T-helper 1 cell treated with Interleukin-12 subunit alpha and Interleukin-12 subunit beta and Interleukin-4 antibody, amounts not matched to agents 30 μg/mL and 1 μg/mL, for 36 hours (primary cell): ENCODE measurements at regions not wholly inside any gene's neighbourhood (a gene's known extent, or its start where the extent isn't known, plus 50 kb on each side); places are given as distances from the start of the nearest gene placed in this dataset.

Experiments
- H3K27ac Mint-ChIP-seq: one replicate; pipeline ENCODE4 v1.8.0; 2021; ENCODE audit warnings: mild to moderate bottlenecking, mixed read lengths
- H3K27me3 Mint-ChIP-seq: one replicate; pipeline ENCODE4 v1.8.0; 2021; ENCODE audit warnings: low read depth, mixed read lengths
- H3K36me3 Mint-ChIP-seq: one replicate; pipeline ENCODE4 v1.8.0; 2021; ENCODE audit warnings: low read depth, mixed read lengths
- H3K4me1 Mint-ChIP-seq: one replicate; pipeline ENCODE4 v1.8.0; 2021; ENCODE audit warnings: low read depth, mixed read lengths
- H3K4me3 Mint-ChIP-seq: one replicate; pipeline ENCODE4 v1.8.0; 2021; ENCODE audit warnings: mild to moderate bottlenecking, moderate library complexity, mixed read lengths
- H3K9me3 Mint-ChIP-seq: one replicate; pipeline ENCODE4 v1.8.0; 2021; ENCODE audit warnings: mixed read lengths

- no peak overlapping the region for H3K27ac Mint-ChIP-seq
- no peaks in the 10 kb centered on the region for H3K36me3 Mint-ChIP-seq
- no peak overlapping the region for H3K4me3 Mint-ChIP-seq
- peaks cover 5% of the 10 kb centered on the region for H3K9me3 Mint-ChIP-seq
- H3K27me3 Mint-ChIP-seq: peaks cover 33% of the 10 kb centered on the region
- H3K4me1 Mint-ChIP-seq: peaks cover 3% of the 10 kb centered on the region
These were observed 504.5 kb downstream of the CD83 start for GRCh38 chr6:14622085-14622484.

GRCh38 chr6:14622909-14623505, 505.4 kb downstream of the CD83 start:
- Mint-ChIP-seq H3K4me1 (peaks cover 3% of the 10 kb centered on the region), H3K27ac (no peak overlapping the region), H3K27me3 (peaks cover 28% of the 10 kb centered on the region), H3K9me3 (peaks cover 11% of the 10 kb centered on the region), H3K36me3 (no peaks in the 10 kb centered on the region), H3K4me3 (no peak overlapping the region)

- Mint-ChIP-seq H3K27me3 (peaks cover 29% of the 10 kb centered on the region), H3K36me3 (no peaks in the 10 kb centered on the region), H3K4me3 (no peak overlapping the region), H3K27ac (no peak overlapping the region), H3K9me3 (peaks cover 13% of the 10 kb centered on the region), H3K4me1 (peaks cover 3% of the 10 kb centered on the region)
These were observed 507.8 kb downstream of the CD83 start for GRCh38 chr6:14625173-14625895.

GRCh38 chr6:14626556-14626955, 509.0 kb downstream of the CD83 start:
- H3K4me3 Mint-ChIP-seq: no peak overlapping the region
- H3K27me3 Mint-ChIP-seq: peaks cover 36% of the 10 kb centered on the region
- peaks cover 13% of the 10 kb centered on the region for H3K9me3 Mint-ChIP-seq
- H3K4me1 Mint-ChIP-seq: peaks cover 3% of the 10 kb centered on the region
- H3K27ac Mint-ChIP-seq: no peak overlapping the region
- H3K36me3 Mint-ChIP-seq: no peaks in the 10 kb centered on the region

GRCh38 chr6:14630016-14630415, 512.4 kb downstream of the CD83 start:
- Mint-ChIP-seq H3K27ac (no peak overlapping the region), H3K4me3 (no peak overlapping the region), H3K27me3 (peaks cover 49% of the 10 kb centered on the region), H3K9me3 (peaks cover 13% of the 10 kb centered on the region), H3K36me3 (no peaks in the 10 kb centered on the region), H3K4me1 (peaks cover 17% of the 10 kb centered on the region)

- Mint-ChIP-seq H3K4me1 (peaks cover 33% of the 10 kb centered on the region), H3K27ac (peak overlapping the region; percentile 1), H3K9me3 (no peaks in the 10 kb centered on the region), H3K36me3 (no peaks in the 10 kb centered on the region), H3K4me3 (no peak overlapping the region), H3K27me3 (peaks cover 55% of the 10 kb centered on the region)
These were observed 515.9 kb downstream of the CD83 start for GRCh38 chr6:14633479-14633878.

- Mint-ChIP-seq H3K27ac (no peak overlapping the region), H3K4me3 (peak overlapping the region; percentile 19), H3K9me3 (no peaks in the 10 kb centered on the region), H3K4me1 (peaks cover 34% of the 10 kb centered on the region), H3K27me3 (peaks cover 58% of the 10 kb centered on the region), H3K36me3 (no peaks in the 10 kb centered on the region)
These were observed 516.5 kb downstream of the CD83 start for GRCh38 chr6:14634072-14634471.

GRCh38 chr6:14635195-14635594, 517.6 kb downstream of the CD83 start:
- no peaks in the 10 kb centered on the region for H3K9me3 Mint-ChIP-seq
- peak overlapping the region; percentile 81 for H3K27ac Mint-ChIP-seq
- peaks cover 39% of the 10 kb centered on the region for H3K4me1 Mint-ChIP-seq
- peaks cover 56% of the 10 kb centered on the region for H3K27me3 Mint-ChIP-seq
- H3K36me3 Mint-ChIP-seq: no peaks in the 10 kb centered on the region
- H3K4me3 Mint-ChIP-seq: peak overlapping the region; percentile 81

- Mint-ChIP-seq H3K27ac (peak overlapping the region; percentile 80), H3K27me3 (peaks cover 58% of the 10 kb centered on the region), H3K9me3 (no peaks in the 10 kb centered on the region), H3K4me3 (peak overlapping the region; percentile 81), H3K36me3 (no peaks in the 10 kb centered on the region), H3K4me1 (peaks cover 39% of the 10 kb centered on the region)
These were observed 518.5 kb downstream of the CD83 start for GRCh38 chr6:14635934-14636591.

GRCh38 chr6:14638435-14638905, 520.9 kb downstream of the CD83 start:
- peaks cover 41% of the 10 kb centered on the region for H3K4me1 Mint-ChIP-seq

GRCh38 chr6:14638906-14639761, 521.6 kb downstream of the CD83 start:
- H3K4me3 Mint-ChIP-seq: no peak overlapping the region
- no peak overlapping the region for H3K27ac Mint-ChIP-seq

More at GRCh38 chr6:14638435-14638905, 520.9 kb downstream of the CD83 start:
- no peaks in the 10 kb centered on the region for H3K36me3 Mint-ChIP-seq
- no peaks in the 10 kb centered on the region for H3K9me3 Mint-ChIP-seq
- no peak overlapping the region for H3K4me3 Mint-ChIP-seq
- no peak overlapping the region for H3K27ac Mint-ChIP-seq
- H3K27me3 Mint-ChIP-seq: peaks cover 57% of the 10 kb centered on the region

GRCh38 chr6:14639983-14640599, 522.5 kb downstream of the CD83 start:
- Mint-ChIP-seq H3K36me3 (peaks cover under 1% of the 10 kb centered on the region), H3K27me3 (peaks cover 51% of the 10 kb centered on the region), H3K4me3 (no peak overlapping the region), H3K4me1 (peaks cover 27% of the 10 kb centered on the region), H3K9me3 (no peaks in the 10 kb centered on the region), H3K27ac (no peak overlapping the region)

More at GRCh38 chr6:14638906-14639761, 521.6 kb downstream of the CD83 start:
- peaks cover 37% of the 10 kb centered on the region for H3K4me1 Mint-ChIP-seq
- peaks cover 50% of the 10 kb centered on the region for H3K27me3 Mint-ChIP-seq
- H3K36me3 Mint-ChIP-seq: no peaks in the 10 kb centered on the region
- H3K9me3 Mint-ChIP-seq: no peaks in the 10 kb centered on the region

GRCh38 chr6:14640631-14641030, 523.1 kb downstream of the CD83 start:
- Mint-ChIP-seq H3K27me3 (peaks cover 55% of the 10 kb centered on the region), H3K9me3 (no peaks in the 10 kb centered on the region), H3K4me3 (no peak overlapping the region), H3K27ac (no peak overlapping the region), H3K4me1 (peaks cover 22% of the 10 kb centered on the region), H3K36me3 (peaks cover 1% of the 10 kb centered on the region)
